Ovary (tissue), 3 donors: ENCODE measurements at regions not wholly inside any gene's neighbourhood (a gene's known extent, or its start where the extent isn't known, plus 50 kb on each side); places are given as distances from the start of the nearest gene placed in this dataset.
"Not testable (repeated sequence)": the region's sequence is repeated elsewhere in the genome, so short reads cannot be mapped to it uniquely, and the experiment has no call there.

Experiments
- EP300 ChIP-seq: sonication (generic); formaldehyde crosslinking; IDR thresholded peaks from one replicate; pipeline ENCODE4 v1.6.1; 2017; ENCODE audit warnings: antibody characterized with exemption
- POLR2A ChIP-seq: fragments of 450-650 bp; IDR thresholded peaks from one replicate; pipeline ENCODE4 v1.6.1; 2017; ENCODE audit warnings: antibody characterized with exemption, mild to moderate bottlenecking, moderate library complexity
- TF ChIP-seq, protein P1 (sequence below), 3 donors: fragments of 450-650 bp in 2 of 3; fragments of 200-600 bp in 1 of 3; IDR thresholded peaks; one replicate each; pipeline versions ENCODE4 v1.5.1 to v1.8.0; 2016 to 2022; ENCODE audit warnings: antibody characterized with exemption in 3 of 3, mild to moderate bottlenecking in 1 of 3
- donor health status: DM: no; HTN: no; CAD: no.

GRCh38 chr11:110517381-110517780 is 87.6 kb downstream of the FDX1 start:
- TF ChIP-seq POLR2A, EP300: not testable (repeated sequence)
- TF ChIP-seq, protein P1, sequence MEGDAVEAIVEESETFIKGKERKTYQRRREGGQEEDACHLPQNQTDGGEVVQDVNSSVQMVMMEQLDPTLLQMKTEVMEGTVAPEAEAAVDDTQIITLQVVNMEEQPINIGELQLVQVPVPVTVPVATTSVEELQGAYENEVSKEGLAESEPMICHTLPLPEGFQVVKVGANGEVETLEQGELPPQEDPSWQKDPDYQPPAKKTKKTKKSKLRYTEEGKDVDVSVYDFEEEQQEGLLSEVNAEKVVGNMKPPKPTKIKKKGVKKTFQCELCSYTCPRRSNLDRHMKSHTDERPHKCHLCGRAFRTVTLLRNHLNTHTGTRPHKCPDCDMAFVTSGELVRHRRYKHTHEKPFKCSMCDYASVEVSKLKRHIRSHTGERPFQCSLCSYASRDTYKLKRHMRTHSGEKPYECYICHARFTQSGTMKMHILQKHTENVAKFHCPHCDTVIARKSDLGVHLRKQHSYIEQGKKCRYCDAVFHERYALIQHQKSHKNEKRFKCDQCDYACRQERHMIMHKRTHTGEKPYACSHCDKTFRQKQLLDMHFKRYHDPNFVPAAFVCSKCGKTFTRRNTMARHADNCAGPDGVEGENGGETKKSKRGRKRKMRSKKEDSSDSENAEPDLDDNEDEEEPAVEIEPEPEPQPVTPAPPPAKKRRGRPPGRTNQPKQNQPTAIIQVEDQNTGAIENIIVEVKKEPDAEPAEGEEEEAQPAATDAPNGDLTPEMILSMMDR (IDR thresholded peaks at IDR 0.05): not testable (repeated sequence)
